DMS 273 (cell line): ENCODE measurements at regions not wholly inside any gene's neighbourhood (a gene's known extent, or its start where the extent isn't known, plus 50 kb on each side); places are given as distances from the start of the nearest gene placed in this dataset.

Experiments
- DNase-seq: peaks from one replicate; lab custom pipeline; 2025; ENCODE audit not compliant: unreplicated experiment; lab: John Stamatoyannopoulos, UW

- no peak for DNase-seq
These were observed 814.2 kb upstream of the GRAMD2B start for GRCh38 chr5:125609011-125609410.

- no peak for DNase-seq
These were observed 812.3 kb upstream of the GRAMD2B start for GRCh38 chr5:125610892-125611291.

DNA sequence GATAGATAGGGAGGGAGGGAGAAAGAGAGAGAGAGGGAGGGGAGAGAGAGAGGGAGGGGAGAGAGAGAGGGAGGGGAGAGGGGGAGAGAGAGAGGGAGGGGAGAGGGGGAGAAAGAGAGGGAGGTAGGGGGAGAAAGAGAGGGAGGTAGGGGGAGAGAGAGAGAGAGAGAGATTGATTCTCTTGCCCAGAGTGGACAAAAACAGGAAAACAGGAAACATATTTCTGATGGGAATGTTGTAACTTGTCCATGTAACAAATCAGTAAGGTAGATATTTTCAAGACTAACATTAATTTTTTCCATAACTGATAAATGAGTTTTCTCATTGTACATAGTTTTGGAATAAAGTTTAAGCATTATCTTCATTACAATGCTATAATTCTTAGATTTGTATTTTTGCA is 811.7 kb upstream of the GRAMD2B start:
- no peak for DNase-seq

- DNase-seq = no peak
These were observed 811.0 kb upstream of the GRAMD2B start for GRCh38 chr5:125612181-125612721.

DNA sequence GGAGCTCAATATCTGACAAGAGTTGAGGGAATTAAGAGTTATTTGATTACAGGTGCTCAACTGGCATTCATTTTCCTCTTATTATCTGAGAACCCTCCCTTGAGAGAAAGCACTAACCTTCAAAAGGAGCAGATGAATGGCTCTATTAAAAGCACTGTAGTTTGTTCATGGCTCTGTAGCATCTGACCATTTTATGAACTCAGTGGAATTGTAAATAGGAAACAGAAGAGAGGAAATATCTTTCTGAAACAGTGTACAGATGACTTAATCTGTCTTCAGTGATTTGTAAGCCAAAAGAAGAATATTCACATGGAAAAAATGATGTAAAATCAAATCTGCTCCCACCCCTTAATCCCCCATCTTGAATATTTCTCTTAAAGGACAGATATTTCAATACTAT is 810.4 kb upstream of the GRAMD2B start:
- DNase-seq = no peak

DNA sequence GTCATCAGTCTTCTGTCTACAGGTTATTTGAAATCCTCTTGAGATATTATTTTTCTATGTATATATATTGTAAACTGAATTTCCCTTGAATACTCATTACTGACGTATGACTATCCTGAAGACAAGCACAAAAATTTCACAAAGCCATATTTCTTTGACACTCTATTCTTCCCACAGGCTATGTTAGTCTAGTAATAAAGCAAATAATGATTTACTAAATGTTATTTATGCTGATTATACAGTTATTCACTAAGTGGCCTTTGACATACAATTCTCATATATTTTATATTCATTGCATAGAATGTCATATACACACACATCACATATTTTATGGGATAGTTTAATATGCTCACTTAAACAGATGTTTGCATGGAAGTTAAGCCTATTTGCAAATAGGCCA is 793.0 kb upstream of the GRAMD2B start:
- no peak for DNase-seq

DNA sequence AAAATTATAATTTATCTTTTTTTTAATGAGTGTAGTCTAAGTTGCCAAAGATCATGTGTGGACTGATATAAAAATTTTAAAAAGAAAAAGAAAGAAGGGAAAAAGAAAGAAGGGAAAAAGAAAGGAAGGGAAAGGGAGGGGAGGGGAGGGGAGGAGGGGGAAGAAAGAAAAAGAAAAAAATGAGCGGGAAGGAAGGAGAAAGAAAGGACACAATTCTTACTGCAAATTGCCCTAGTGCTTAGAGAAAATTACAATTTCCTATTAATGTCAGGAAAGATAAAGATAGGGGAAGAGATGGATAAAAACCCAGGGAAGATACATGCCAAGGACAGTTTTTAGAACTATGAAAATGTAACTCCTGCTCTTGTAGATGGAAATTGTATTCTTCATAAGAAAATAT is 789.7 kb upstream of the GRAMD2B start:
- DNase-seq = no peak

DNA sequence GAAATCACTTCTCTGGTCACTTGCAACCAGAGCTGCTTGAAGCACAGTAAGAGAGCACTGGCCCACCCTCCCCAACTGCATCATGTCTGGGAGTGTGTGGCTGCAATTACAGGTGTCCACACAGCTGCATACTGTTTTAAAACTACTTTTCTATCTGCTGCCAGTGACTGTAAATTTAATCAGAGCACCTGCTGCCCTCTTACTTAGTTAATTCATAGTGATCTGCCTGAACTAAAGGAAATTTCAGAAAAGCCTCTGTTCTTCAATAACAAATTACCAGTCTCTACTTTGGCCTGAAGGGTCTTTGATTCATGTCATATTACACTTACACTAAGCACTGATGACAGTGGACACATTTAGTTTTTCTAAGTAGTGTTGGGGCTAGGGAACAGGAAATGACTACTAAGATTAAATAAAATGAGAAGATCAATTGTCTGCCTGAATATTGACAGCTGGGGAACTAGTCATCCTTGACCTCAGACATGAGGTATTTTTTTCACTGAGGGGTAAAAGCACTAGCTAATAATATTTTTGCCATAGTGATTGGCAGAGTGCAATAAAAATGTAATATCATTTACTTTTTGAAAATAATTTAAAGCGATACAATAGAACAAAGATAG is 788.9 kb upstream of the GRAMD2B start:
- no peak for DNase-seq

- no peak for DNase-seq
These were observed 783.4 kb upstream of the GRAMD2B start for GRCh38 chr5:125639858-125640257.

DNA sequence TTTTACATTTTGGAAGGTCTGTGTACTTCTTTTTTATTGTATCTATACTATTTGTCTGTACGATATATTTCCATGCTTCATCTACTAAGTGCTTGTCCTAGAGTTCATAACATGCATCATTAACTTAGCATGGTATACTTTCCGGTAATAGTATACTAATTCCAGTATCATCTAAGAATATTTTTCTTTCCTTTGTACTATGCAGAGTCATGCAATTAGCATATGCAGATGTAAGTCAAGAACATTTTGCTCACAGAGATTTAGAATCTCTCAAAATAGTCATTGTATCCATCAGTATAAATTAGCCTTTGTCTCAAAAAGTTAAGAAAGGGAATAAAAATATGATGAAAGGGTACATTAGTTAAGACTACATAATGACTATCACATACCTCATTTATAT is 770.4 kb upstream of the GRAMD2B start:
- DNase-seq = no peak

DNA sequence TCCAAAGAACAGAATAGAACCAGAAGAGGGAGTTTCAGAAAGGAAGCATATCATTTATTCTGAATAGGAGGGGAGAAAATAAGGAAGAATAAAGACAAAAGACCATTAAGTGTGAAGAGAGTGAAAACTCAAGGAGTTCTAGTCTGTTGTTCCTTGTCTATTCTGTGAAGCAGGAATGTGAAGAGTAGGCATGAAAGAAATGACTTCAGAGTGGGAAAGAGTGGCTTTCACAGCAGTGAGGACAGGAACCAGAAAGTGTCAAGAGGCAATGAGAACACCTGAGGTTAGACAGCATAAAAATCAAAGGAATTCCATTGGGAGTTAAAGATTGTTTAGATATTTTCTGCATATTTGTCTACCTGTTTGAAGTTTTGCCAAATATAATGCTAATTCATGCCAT is 768.8 kb upstream of the GRAMD2B start:
- DNase-seq = no peak

DNA sequence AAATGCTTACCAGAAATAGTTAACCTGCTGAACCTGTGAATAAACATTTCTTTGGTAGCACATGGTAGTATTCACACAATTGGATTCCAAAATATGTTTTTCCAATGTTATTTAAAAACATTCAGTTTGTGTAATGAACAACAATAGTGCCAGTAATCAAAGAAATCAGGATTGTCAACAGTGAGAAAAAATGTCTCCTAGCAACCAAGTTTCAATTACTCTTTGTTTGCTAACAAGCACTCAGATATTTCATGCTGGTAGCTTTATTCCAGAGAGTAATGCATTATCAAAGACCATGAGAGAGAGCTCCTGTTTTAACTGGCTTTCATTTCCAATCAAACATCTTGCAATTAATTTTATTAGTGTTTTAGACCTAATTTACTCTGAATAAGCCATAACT is 768.1 kb upstream of the GRAMD2B start:
- no peak for DNase-seq

GRCh38 chr5:125657936-125658335 is 765.3 kb upstream of the GRAMD2B start:
- DNase-seq = no peak

- no peak for DNase-seq
These were observed 763.7 kb upstream of the GRAMD2B start for GRCh38 chr5:125659316-125660023.

DNA sequence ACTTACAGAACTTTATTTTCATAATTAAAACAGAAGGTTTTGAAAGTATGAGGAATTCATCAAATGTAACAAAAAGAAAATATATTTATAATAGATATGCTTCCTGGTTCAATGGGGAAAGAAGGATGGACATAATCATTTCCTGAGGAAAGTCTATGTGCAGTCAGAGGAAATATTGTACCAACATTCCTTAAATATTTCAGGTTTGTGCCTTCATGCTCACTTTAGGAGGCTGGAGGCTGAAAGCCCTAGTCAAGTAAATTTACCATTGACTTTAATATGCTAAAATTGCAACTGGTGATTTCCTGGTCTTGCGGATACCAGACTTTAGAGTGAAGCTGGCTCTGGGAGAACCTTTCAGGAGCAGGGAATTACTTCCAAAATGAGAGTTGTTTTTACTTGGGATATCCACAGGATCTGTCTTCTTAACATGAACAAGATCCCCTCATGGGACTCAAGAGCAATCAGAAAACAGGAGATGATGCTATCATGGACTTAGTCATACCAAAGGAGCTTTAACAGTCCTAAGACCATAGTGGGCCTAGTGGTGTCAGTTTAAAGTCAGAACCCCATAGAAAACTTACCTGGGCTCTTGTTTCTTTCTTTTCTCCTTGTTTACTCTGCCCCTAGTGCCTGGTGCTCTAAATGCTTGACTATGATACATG is 762.8 kb upstream of the GRAMD2B start:
- no peak for DNase-seq

DNA sequence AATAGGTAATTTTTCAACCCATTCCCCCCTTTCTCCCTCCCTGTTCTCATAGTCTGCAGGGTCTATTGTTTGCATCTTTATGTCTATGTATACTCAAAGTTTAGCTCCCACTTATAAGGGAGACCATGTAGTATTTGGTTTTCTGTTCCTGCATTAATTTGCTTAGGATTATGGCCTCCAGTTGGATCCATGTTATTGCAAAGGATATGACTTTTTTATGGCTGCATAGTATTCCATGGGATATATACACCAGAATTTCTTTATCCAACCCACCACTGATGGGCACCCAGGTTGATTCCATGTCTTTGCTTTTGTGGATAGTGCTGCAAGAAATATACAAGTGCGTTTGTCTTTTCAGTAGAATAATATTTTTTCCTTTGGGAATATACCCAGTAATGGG is 761.6 kb upstream of the GRAMD2B start:
- no peak for DNase-seq

- DNase-seq = no peak
These were observed 754.3 kb upstream of the GRAMD2B start for GRCh38 chr5:125668884-125669283.

DNA sequence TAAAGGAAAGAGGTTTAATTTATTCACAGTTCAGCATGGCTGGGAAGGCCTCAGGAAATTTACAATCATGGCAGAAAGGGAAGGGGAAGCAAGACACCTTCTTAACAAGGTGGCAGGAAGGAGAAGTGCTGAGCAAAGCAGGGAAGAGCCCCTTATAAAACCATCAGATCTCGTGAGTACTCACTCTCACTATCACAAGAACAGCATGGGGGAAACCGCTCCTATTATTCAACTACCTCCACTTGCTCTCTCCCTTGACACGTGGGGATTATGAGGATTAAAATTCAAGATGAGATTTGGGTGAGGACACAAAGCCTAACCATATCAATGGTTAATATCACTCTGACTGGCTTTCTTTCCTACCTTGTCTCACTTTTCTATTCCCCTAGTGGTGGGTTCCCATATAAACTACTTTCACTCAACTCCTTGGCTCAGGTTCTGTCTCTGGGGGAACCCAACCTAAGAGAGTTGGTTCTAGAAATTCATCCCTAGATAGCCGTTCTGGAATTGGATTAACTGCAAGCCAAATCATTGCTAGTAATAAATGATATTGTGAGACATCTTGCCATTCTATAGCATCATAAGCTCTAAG is 749.8 kb upstream of the GRAMD2B start:
- DNase-seq = no peak

DNA sequence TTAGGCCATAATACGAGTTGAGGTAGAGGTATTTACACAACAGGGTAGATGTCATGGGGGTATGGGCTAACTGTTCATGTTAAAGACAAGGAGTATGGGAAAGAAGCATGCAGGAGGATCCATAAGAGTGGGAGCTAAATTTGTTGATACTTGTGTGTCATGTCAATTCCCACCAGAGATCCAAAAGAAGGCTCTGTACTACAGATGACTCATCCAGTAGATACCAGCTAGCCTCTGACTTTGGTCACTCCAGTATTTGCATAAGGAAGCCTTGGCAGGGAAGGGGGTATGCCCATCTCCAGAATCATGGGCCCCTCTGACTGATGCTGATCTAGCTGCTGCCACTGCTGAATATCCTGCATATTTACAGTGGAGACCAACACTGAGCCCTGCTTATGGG is 743.7 kb upstream of the GRAMD2B start:
- DNase-seq = no peak

DNA sequence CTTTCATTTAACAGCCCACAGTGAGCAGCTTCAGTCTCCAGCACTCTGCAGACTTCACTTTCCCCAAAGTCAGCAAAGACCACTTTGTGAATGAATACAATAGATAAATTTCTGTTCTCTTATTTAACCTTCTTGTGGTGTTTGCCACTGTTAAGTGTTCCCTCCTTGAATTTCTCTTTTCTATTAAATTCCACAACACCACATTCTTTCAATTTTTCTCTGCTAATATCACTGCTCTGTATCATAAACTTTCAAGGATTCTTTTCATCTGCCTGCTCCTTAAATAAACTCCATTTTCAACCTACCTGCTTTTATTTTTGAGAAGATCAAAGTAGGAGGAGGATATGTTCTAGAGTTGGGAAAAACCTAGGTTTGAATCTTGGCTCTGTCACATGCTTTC is 739.5 kb upstream of the GRAMD2B start:
- no peak for DNase-seq

DNA sequence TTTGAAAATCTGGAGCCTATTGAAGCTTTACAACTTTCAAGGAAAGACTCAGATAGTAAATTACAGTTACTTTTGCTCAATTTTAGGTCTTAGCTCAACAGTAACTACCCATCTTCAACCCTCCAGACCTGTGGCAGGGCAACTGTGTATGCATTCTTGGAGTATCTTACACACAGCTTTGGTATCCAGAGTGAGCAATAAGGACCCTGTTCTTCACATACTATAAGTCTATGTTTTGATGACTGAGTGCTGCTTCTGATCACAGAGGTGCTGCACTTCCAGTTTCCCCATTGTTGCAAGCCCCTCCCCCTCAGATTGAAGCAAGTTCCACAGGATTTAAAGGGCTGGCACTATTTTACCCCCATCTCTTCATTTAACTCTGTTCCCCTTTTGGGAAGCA is 737.4 kb upstream of the GRAMD2B start:
- no peak for DNase-seq
